ENCODE measurements at regions not wholly inside any gene's neighbourhood (a gene's known extent, or its start where the extent isn't known, plus 50 kb on each side); places are given as distances from the start of the nearest gene placed in this dataset.

DNA sequence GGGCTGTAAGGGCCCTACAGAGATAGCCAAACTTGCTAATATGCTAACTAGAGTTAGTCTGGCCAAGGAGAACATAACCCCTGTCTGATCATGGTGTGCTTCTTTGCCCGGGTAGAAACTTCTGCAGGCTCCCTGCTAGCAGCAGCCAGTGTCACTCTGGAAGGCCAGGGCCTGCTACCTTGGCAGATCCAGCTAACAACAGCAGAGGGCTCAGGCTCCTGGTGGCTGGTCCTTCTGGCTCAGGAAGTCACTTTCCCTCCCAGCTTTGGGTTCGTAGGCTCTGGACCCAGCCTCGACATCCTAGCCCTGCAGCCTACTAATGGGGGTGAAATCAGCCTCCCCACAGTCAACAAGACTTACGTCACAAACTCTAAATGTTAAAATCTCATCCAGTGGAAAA lies 373.7 kb upstream of the RGMA start:
- no peak for DNase-seq
- H3K27ac Mint-ChIP-seq = no peak overlapping the region
- TF ChIP-seq, protein P1, sequence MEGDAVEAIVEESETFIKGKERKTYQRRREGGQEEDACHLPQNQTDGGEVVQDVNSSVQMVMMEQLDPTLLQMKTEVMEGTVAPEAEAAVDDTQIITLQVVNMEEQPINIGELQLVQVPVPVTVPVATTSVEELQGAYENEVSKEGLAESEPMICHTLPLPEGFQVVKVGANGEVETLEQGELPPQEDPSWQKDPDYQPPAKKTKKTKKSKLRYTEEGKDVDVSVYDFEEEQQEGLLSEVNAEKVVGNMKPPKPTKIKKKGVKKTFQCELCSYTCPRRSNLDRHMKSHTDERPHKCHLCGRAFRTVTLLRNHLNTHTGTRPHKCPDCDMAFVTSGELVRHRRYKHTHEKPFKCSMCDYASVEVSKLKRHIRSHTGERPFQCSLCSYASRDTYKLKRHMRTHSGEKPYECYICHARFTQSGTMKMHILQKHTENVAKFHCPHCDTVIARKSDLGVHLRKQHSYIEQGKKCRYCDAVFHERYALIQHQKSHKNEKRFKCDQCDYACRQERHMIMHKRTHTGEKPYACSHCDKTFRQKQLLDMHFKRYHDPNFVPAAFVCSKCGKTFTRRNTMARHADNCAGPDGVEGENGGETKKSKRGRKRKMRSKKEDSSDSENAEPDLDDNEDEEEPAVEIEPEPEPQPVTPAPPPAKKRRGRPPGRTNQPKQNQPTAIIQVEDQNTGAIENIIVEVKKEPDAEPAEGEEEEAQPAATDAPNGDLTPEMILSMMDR (IDR thresholded peaks at IDR 0.05) = no peak
- H3K4me3 Mint-ChIP-seq = no peak overlapping the region
- H3K36me3 Mint-ChIP-seq (ENCODE audit: low read depth) = no peaks in the 10 kb centered on the region
- H3K9me3 Mint-ChIP-seq = peaks cover 66% of the 10 kb centered on the region
- H3K4me1 Mint-ChIP-seq (ENCODE audit: low read depth) = no peaks in the 10 kb centered on the region
- no peaks in the 10 kb centered on the region for H3K27me3 Mint-ChIP-seq (ENCODE audit: insufficient read depth)

DNA sequence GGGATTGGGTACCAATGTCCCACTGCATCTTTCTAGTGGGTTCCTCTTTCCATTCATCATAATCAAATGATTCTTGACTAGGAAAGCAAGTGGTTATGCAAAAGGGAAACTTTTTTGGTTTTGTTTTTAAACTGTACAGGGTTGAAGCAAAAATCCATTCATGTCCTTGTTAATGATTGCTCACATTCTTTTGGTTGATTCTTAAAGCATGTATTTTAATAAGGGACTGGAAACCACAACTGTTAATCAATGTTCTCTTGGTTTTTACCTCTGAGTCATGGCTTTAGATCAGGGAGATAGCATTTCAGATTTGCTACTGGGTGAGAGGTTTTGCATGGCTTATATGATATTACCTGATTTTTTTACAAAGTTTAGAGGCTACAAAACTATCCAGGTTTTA lies 371.7 kb upstream of the RGMA start:
- DNase-seq = no peak
- TF ChIP-seq, protein P1 (IDR thresholded peaks at IDR 0.05) = no peak
- Mint-ChIP-seq H3K9me3 (peaks cover 64% of the 10 kb centered on the region), H3K27ac (no peak overlapping the region), H3K36me3 (ENCODE audit: low read depth) (no peaks in the 10 kb centered on the region), H3K4me1 (ENCODE audit: low read depth) (no peaks in the 10 kb centered on the region), H3K4me3 (no peak overlapping the region), H3K27me3 (ENCODE audit: insufficient read depth) (no peaks in the 10 kb centered on the region; the same call in 1 of the 2 replicates)

DNA sequence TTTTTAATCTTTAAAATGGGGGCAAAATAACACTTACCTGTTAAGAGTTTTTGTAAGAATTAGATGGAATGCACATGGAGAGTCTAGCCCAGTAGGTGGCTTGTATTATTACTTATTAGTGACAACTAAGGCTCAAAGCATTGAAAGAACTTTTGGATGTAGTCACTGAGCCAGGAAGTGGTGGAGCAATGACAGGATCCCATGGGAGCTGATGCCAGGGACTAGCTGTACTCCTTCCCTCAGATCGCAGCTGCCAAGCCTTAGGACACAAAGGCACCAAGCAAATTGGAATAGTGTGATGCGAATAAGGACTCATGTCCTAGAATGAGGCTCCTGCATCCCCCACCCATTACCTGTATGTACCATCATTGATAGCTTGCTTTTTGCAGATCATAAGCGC lies 370.4 kb upstream of the RGMA start:
- DNase-seq = no peak
- H3K27me3 Mint-ChIP-seq (ENCODE audit: insufficient read depth) = peaks cover 2% of the 10 kb centered on the region
- H3K27ac Mint-ChIP-seq = no peak overlapping the region
- H3K36me3 Mint-ChIP-seq (ENCODE audit: low read depth) = no peaks in the 10 kb centered on the region
- no peak overlapping the region for H3K4me3 Mint-ChIP-seq
- TF ChIP-seq, protein P1 (IDR thresholded peaks at IDR 0.05) = no peak
- no peaks in the 10 kb centered on the region for H3K4me1 Mint-ChIP-seq (ENCODE audit: low read depth)
- peaks cover 57% of the 10 kb centered on the region for H3K9me3 Mint-ChIP-seq

DNA sequence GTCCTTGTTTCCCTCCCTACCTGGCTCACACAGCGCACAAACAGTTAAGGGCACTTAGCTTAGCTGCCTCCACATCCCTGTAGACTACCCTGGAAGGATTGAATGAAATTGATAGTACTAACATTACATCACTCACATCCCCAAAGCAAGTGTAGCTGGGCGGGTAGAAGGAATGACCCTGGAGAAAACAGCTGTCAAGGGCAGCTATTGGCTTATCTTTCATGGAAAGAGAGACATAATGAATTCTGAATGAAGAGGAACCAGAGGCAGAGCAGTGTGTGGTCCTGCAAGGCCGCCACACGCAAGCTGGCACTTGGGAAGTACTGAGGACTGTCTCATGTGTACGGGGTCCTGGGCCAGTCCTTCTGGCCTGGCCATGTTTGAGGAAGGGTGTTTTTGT lies 369.6 kb upstream of the RGMA start:
- H3K4me3 Mint-ChIP-seq = no peak overlapping the region
- DNase-seq = no peak
- peaks cover 2% of the 10 kb centered on the region for H3K27me3 Mint-ChIP-seq (ENCODE audit: insufficient read depth)
- TF ChIP-seq, protein P1 (IDR thresholded peaks at IDR 0.05) = no peak
- peaks cover 53% of the 10 kb centered on the region for H3K9me3 Mint-ChIP-seq
- H3K27ac Mint-ChIP-seq = no peak overlapping the region
- no peaks in the 10 kb centered on the region for H3K36me3 Mint-ChIP-seq (ENCODE audit: low read depth)
- H3K4me1 Mint-ChIP-seq (ENCODE audit: low read depth) = no peaks in the 10 kb centered on the region

DNA sequence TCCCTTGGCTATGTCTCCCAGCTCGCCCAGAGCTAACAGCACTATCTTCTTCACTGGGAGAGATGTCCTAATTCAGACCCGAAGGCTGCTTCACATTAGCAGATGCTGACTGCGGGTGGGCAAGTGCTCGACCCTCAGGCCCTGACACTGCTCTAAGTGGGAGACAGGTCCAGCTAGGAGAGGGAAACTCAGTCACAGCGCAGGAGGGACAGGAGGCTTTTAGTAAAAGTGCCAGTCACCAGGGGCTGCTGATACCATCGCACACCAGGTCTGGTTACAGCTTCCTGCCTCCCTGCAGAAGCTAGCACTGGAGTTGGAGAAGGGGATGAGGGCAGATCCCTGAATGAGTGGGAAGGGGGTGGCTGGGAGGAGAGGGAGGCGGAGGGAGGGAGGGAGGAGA lies 365.8 kb upstream of the RGMA start:
- Mint-ChIP-seq H3K9me3 (peaks cover 50% of the 10 kb centered on the region), H3K4me1 (ENCODE audit: low read depth) (no peaks in the 10 kb centered on the region), H3K36me3 (ENCODE audit: low read depth) (no peaks in the 10 kb centered on the region), H3K27me3 (ENCODE audit: insufficient read depth) (peaks cover 2% of the 10 kb centered on the region), H3K27ac (no peak overlapping the region), H3K4me3 (no peak overlapping the region)
- TF ChIP-seq, protein P1 (IDR thresholded peaks at IDR 0.05) = no peak
- DNase-seq = no peak
